Heart left ventricle (tissue), 13 donors: ENCODE measurements at regions not wholly inside any gene's neighbourhood (a gene's known extent, or its start where the extent isn't known, plus 50 kb on each side); places are given as distances from the start of the nearest gene placed in this dataset.

Source experiments
- POLR2A ChIP-seq, 2 donors: fragments of 450-650 bp; IDR thresholded peaks; one replicate each; pipeline ENCODE4 v1.6.1; 2017; ENCODE audit warnings: antibody characterized with exemption in 2 of 2, mild to moderate bottlenecking in 2 of 2, moderate library complexity in 2 of 2
- TF ChIP-seq, protein P1 (sequence below), 12 donors: fragments of 200-600 bp; sonication (generic) in 4 of 12; IDR thresholded peaks; one replicate each; pipeline versions ENCODE4 v1.5.0 to v1.8.0; 2018 to 2022; ENCODE audit warnings: antibody characterized with exemption in 12 of 12, mild to moderate bottlenecking in 5 of 12
- donor health status: ischemic (EF 13 %, LVEDD 7.1; RV severe dilation, severe dysfunction).
- donor health status: DM: no; HTN: yes; CAD: no.
- donor health status: DM: no; HTN: no; CAD: no.
- donor health status: ischemic (EF 25% LVEDD 6.9; RV normal size, moderate dysfunction).
- donor health status: ischemic (EF 25% LVEDD 5.7; RV mildly dilated, moderate dysfunction).
- donor health status: ischemic (EF 35%, LVEDD 5.7; RV mildly dilated, moderate dysfunction).
- donor health status: nonischemic (EF 11% LVEDD 7.7; RV severe dilation, severe dysfunction).
- donor health status: DM: yes; HTN: yes; CAD: no.
- donor health status: PGD.
- donor health status: ischemic (EF 29% LVEDD 5.4; RV normal size, mild dysfunction).
- donor health status: nonischemic (EF 23%, LVEDD 6.1; RV moderate dilation, normal function).

- TF ChIP-seq, protein P1, sequence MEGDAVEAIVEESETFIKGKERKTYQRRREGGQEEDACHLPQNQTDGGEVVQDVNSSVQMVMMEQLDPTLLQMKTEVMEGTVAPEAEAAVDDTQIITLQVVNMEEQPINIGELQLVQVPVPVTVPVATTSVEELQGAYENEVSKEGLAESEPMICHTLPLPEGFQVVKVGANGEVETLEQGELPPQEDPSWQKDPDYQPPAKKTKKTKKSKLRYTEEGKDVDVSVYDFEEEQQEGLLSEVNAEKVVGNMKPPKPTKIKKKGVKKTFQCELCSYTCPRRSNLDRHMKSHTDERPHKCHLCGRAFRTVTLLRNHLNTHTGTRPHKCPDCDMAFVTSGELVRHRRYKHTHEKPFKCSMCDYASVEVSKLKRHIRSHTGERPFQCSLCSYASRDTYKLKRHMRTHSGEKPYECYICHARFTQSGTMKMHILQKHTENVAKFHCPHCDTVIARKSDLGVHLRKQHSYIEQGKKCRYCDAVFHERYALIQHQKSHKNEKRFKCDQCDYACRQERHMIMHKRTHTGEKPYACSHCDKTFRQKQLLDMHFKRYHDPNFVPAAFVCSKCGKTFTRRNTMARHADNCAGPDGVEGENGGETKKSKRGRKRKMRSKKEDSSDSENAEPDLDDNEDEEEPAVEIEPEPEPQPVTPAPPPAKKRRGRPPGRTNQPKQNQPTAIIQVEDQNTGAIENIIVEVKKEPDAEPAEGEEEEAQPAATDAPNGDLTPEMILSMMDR (IDR thresholded peaks at IDR 0.05) = no peak
- TF ChIP-seq POLR2A (IDR thresholded peaks at IDR 0.05) = no peak
These were observed 121.3 kb upstream of the AMOT start for GRCh38 chrX:112961981-112962380.
